ENCODE measurements at regions not wholly inside any gene's neighbourhood (a gene's known extent, or its start where the extent isn't known, plus 50 kb on each side); places are given as distances from the start of the nearest gene placed in this dataset.

- ChIA-PET POLR2A (no interaction called here), CTCF (no interaction called here)
- Histone ChIP-seq H3K36me3 (ENCODE audit: control insufficient read depth, insufficient read depth, low read length) (no peaks in the 10 kb centered on the region), H3K4me3 (ENCODE audit: low read depth in 2 of 2, low read length in 2 of 2) (no peak overlapping the region), H3K9me3 (ENCODE audit: control insufficient read depth, insufficient read depth, low read depth, low read length) (no peaks in the 10 kb centered on the region), H3K27ac (ENCODE audit: low read length) (no peak overlapping the region), H3K27me3 (ENCODE audit: control insufficient read depth, insufficient read depth, low read length) (no peaks in the 10 kb centered on the region), H3K4me1 (ENCODE audit: control insufficient read depth, insufficient read depth, low read length) (no peaks in the 10 kb centered on the region)
- no TSS peak for BruUV-seq (replicated peaks)
- DNase-seq (ENCODE audit: low read depth, low spot score) (no peak), ATAC-seq (no peak)
- intact Hi-C loops (cut with micrococcal nuclease; ENCODE audit: unreplicated experiment) (no loop called here), in situ Hi-C loops (cut with HindIII; ENCODE audit: low pct_unique_long_range_greater_than_20kb, low sequenced_read_pairs) (no loop called here)
- TF ChIP-seq TCF7L2 (IDR thresholded peaks at IDR 0.05; ENCODE audit: low read depth, low read length) (no peak), POLR2AphosphoS5 (IDR thresholded peaks at IDR 0.05; ENCODE audit: low read depth, low read length) (no peak), CTCF (IDR thresholded peaks at IDR 0.05) (no peak), SIN3A (IDR thresholded peaks at IDR 0.05; ENCODE audit: borderline replicate concordance, insufficient read depth, low read depth, low read length) (no peak), REST (IDR thresholded peaks at IDR 0.05; ENCODE audit: insufficient read depth in 1 of 2, low read depth in 2 of 2, low read length in 1 of 2) (no peak)
Measured at GRCh38 chrX:127596882-127597281, 455.3 kb downstream of the ACTRT1 start.

GRCh38 chrX:127578395-127578794 is 473.8 kb downstream of the ACTRT1 start:
- no TSS peak for BruUV-seq (replicated peaks)
- Histone ChIP-seq H3K4me3 (ENCODE audit: low read depth in 2 of 2, low read length in 2 of 2) (no peak overlapping the region), H3K36me3 (ENCODE audit: control insufficient read depth, insufficient read depth, low read length) (no peaks in the 10 kb centered on the region), H3K9me3 (ENCODE audit: control insufficient read depth, insufficient read depth, low read depth, low read length) (no peaks in the 10 kb centered on the region), H3K27me3 (ENCODE audit: control insufficient read depth, insufficient read depth, low read length) (no peaks in the 10 kb centered on the region), H3K4me1 (ENCODE audit: control insufficient read depth, insufficient read depth, low read length) (no peaks in the 10 kb centered on the region), H3K27ac (ENCODE audit: low read length) (no peak overlapping the region)
- ATAC-seq (no peak), DNase-seq (ENCODE audit: low read depth, low spot score) (no peak)
- intact Hi-C loops (cut with micrococcal nuclease; ENCODE audit: unreplicated experiment) (no loop called here), in situ Hi-C loops (cut with HindIII; ENCODE audit: low pct_unique_long_range_greater_than_20kb, low sequenced_read_pairs) (no loop called here)
- TF ChIP-seq SIN3A (IDR thresholded peaks at IDR 0.05; ENCODE audit: borderline replicate concordance, insufficient read depth, low read depth, low read length): no peak
- TF ChIP-seq REST (IDR thresholded peaks at IDR 0.05; ENCODE audit: insufficient read depth in 1 of 2, low read depth in 2 of 2, low read length in 1 of 2): no peak
- no peak for TF ChIP-seq CTCF (IDR thresholded peaks at IDR 0.05)
- TF ChIP-seq POLR2AphosphoS5 (IDR thresholded peaks at IDR 0.05; ENCODE audit: low read depth, low read length): no peak
- TF ChIP-seq TCF7L2 (IDR thresholded peaks at IDR 0.05; ENCODE audit: low read depth, low read length): no peak
- ChIA-PET CTCF (no interaction called here), POLR2A (no interaction called here)
